ENCODE measurements at regions not wholly inside any gene's neighbourhood (a gene's known extent, or its start where the extent isn't known, plus 50 kb on each side); places are given as distances from the start of the nearest gene placed in this dataset.

GRCh38 chr4:187789078-187789477 lies 206.5 kb upstream of the ZFP42 start:
- no peak for DNase-seq (ENCODE audit: low read depth)
- H3K4me3 ChIP-seq (ENCODE audit: low read depth, low read length): no peak overlapping the region
- TF ChIP-seq, protein P1, sequence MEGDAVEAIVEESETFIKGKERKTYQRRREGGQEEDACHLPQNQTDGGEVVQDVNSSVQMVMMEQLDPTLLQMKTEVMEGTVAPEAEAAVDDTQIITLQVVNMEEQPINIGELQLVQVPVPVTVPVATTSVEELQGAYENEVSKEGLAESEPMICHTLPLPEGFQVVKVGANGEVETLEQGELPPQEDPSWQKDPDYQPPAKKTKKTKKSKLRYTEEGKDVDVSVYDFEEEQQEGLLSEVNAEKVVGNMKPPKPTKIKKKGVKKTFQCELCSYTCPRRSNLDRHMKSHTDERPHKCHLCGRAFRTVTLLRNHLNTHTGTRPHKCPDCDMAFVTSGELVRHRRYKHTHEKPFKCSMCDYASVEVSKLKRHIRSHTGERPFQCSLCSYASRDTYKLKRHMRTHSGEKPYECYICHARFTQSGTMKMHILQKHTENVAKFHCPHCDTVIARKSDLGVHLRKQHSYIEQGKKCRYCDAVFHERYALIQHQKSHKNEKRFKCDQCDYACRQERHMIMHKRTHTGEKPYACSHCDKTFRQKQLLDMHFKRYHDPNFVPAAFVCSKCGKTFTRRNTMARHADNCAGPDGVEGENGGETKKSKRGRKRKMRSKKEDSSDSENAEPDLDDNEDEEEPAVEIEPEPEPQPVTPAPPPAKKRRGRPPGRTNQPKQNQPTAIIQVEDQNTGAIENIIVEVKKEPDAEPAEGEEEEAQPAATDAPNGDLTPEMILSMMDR (IDR thresholded peaks at IDR 0.05; ENCODE audit: insufficient read depth, low read length): no peak

GRCh38 chr4:187795737-187796136 lies 199.8 kb upstream of the ZFP42 start:
- TF ChIP-seq, protein P1 (IDR thresholded peaks at IDR 0.05; ENCODE audit: insufficient read depth, low read length): no peak
- DNase-seq (ENCODE audit: low read depth): no peak
- H3K4me3 ChIP-seq (ENCODE audit: low read depth, low read length): no peak overlapping the region

DNA sequence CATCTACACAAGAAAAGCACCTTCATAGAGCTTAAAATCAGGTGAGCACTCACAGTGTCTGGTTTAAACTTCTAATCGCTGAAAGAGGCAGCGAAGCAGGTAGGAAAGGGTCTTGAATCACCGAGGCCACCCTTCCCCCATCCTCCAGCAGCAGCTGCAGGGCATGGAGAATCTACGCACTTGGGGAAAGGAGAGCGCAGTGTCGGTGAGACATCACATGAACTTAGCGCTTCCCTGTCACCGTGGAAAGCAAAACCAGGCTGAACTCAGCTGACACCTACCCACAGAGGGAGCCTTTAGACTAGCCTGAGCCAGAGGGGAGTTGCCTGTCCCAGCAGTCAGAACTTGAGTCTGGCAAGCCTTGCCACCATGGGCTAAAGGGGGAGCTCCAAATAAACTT lies 197.2 kb upstream of the ZFP42 start:
- no peak overlapping the region for H3K4me3 ChIP-seq (ENCODE audit: low read depth, low read length)
- DNase-seq (ENCODE audit: low read depth): no peak
- TF ChIP-seq, protein P1 (IDR thresholded peaks at IDR 0.05; ENCODE audit: insufficient read depth, low read length): no peak

- H3K4me3 ChIP-seq (ENCODE audit: low read depth, low read length): no peak overlapping the region
- no peak for DNase-seq (ENCODE audit: low read depth)
- TF ChIP-seq, protein P1 (IDR thresholded peaks at IDR 0.05; ENCODE audit: insufficient read depth, low read length): no peak
Observed at GRCh38 chr4:187799735-187800134, 195.8 kb upstream of the ZFP42 start.

GRCh38 chr4:187811591-187811990 lies 184.0 kb upstream of the ZFP42 start:
- DNase-seq (ENCODE audit: low read depth): no peak
- no peak overlapping the region for H3K4me3 ChIP-seq (ENCODE audit: low read depth, low read length)
- TF ChIP-seq, protein P1 (IDR thresholded peaks at IDR 0.05; ENCODE audit: insufficient read depth, low read length): no peak

DNA sequence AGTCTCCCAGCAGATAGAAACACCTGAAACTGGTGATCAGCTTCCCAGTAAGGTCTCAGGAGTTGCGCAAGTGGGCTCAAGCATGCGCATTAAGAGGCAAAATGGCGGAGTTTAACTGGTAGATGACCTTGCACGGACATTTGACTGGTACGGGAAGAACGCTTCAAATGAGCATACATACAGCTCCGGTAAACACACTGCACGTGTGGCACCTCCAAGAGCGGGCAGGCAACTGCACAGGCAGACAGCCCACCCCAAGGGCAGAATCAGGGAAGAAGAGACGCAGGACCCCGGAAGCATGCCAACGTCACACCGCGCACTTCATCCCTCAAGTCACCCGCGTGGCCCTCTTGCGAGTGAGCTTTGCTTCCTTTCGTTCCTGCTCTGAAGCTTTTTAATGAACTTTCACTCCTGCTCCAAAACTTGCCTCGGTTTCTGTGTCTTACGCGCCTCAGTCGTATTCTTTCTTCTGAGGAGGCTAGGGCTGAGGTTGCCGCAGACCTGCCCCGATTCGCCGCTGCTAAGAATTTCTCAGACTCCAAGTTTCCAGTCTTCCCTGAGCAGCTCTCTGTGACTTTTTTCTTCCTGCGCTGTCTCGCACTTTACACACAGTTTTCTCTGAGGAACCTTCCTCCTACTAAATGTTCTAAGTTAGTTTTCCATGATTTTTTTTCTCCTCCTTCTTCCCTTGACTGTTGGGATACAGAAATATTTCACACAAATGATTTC lies 180.7 kb upstream of the ZFP42 start:
- TF ChIP-seq, protein P1 (IDR thresholded peaks at IDR 0.05; ENCODE audit: insufficient read depth, low read length): no peak
- peak overlapping the region; percentile 26 for H3K4me3 ChIP-seq (ENCODE audit: low read depth, low read length)
- peak; percentile 5 for DNase-seq (ENCODE audit: low read depth)

DNA sequence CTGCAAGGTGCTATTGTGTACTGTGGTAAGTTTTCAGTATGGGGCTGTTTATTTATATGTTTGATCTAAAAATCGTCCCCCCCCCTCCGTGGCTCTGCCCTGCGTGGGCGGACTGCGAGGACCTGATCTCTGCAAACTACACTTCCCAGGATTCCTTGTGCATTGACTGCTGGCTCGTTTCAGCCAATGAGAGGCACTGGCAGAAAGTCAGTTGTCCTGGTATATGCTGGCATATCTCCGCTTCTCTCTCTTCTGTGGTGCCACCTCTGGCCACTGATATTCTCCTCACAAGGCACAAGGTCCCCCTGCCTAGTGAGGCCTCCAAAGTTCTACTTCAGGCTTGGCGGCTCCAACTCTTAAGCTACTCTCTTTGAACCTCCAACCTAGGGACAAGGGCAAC lies 168.8 kb upstream of the ZFP42 start:
- TF ChIP-seq, protein P1 (IDR thresholded peaks at IDR 0.05; ENCODE audit: insufficient read depth, low read length): no peak
- DNase-seq (ENCODE audit: low read depth): no peak
- no peak overlapping the region for H3K4me3 ChIP-seq (ENCODE audit: low read depth, low read length)
